CD14-positive monocyte (primary cell): ENCODE measurements at regions not wholly inside any gene's neighbourhood (a gene's known extent, or its start where the extent isn't known, plus 50 kb on each side); places are given as distances from the start of the nearest gene placed in this dataset.

ENCODE experiments used
- DNase-seq, 3 donors: peaks; one replicate each; pipeline ENCODE4 v3.0.0-alpha.2; 2011 to 2022
- H2AFZ ChIP-seq: 2 replicates; pipeline ENCODE4 v1.6.0; 2012; ENCODE audit warnings: mild to moderate bottlenecking, low read depth, low read length, inconsistent platforms; ENCODE audit not compliant: insufficient read depth, poor library complexity, severe bottlenecking
- H3K27ac ChIP-seq, 2 donors: 1 replicate in 1 of 2; 2 replicates in 1 of 2; pipeline ENCODE4 v1.5.1; 2012 to 2013; ENCODE audit warnings: low read length in 2 of 2, control low read depth in 1 of 2, inconsistent platforms in 1 of 2, low read depth in 1 of 2, mild to moderate bottlenecking in 1 of 2
- H3K27me3 ChIP-seq, 2 donors: one replicate each; pipeline versions ENCODE4 v1.6.0 to v1.6.1; 2011 to 2013; ENCODE audit warnings: low read length in 2 of 2; ENCODE audit not compliant: control insufficient read depth in 2 of 2, insufficient read depth in 2 of 2
- H3K36me3 ChIP-seq, 2 donors: replicated peaks in 1 of 2; 1 replicate in 1 of 2; 2 replicates in 1 of 2; pipeline versions ENCODE4 v1.5.1 to v1.6.1; 2012 to 2013; ENCODE audit warnings: low read length in 2 of 2, control low read depth in 1 of 2, inconsistent platforms in 1 of 2, mild to moderate bottlenecking in 1 of 2; ENCODE audit not compliant: insufficient read depth in 2 of 2, control insufficient read depth in 1 of 2
- H3K4me1 ChIP-seq, 2 donors: 1 replicate in 1 of 2; 2 replicates in 1 of 2; pipeline versions ENCODE4 v1.5.1 to v1.6.1; 2012 to 2013; ENCODE audit warnings: low read length in 2 of 2, control low read depth in 1 of 2, inconsistent platforms in 1 of 2, mild to moderate bottlenecking in 1 of 2, moderate library complexity in 1 of 2; ENCODE audit not compliant: insufficient read depth in 2 of 2, control insufficient read depth in 1 of 2
- H3K4me2 ChIP-seq: replicated peaks from 2 replicates; pipeline ENCODE3; 2012; ENCODE audit warnings: low read length, moderate library complexity, mild to moderate bottlenecking; ENCODE audit not compliant: poor library complexity, severe bottlenecking; ENCODE audit errors: extremely low read depth
- H3K4me3 ChIP-seq, 3 experiments: fragments of 200-600 bp in 1 of 3; sonication (generic) in 1 of 3; replicated peaks in 1 of 3; 1 replicate in 2 of 3; 2 replicates in 1 of 3; pipeline ENCODE4 v1.5.1; 2011 to 2013; ENCODE audit warnings: low read length in 3 of 3, mild to moderate bottlenecking in 3 of 3, control low read depth in 2 of 3, low read depth in 2 of 3, inconsistent platforms in 1 of 3, moderate library complexity in 1 of 3
- H3K79me2 ChIP-seq: 2 replicates; pipeline ENCODE4 v1.6.0; 2012; ENCODE audit warnings: mild to moderate bottlenecking, control low read depth, inconsistent platforms, low read length, moderate library complexity; ENCODE audit not compliant: insufficient read depth
- H3K9ac ChIP-seq: 2 replicates; pipeline ENCODE4 v1.6.0; 2017; ENCODE audit warnings: low read length, mild to moderate bottlenecking; ENCODE audit not compliant: insufficient read depth, poor library complexity, severe bottlenecking
- H3K9me3 ChIP-seq, 2 donors: replicated peaks in 1 of 2; 1 replicate in 1 of 2; 2 replicates in 1 of 2; pipeline versions ENCODE4 v1.5.1 to v1.6.1; 2012 to 2013; ENCODE audit warnings: low read length in 2 of 2, control low read depth in 1 of 2; ENCODE audit not compliant: control insufficient read depth in 1 of 2, insufficient read depth in 1 of 2
- H4K20me1 ChIP-seq: 2 replicates; pipeline ENCODE4 v1.6.0; 2012; ENCODE audit warnings: mild to moderate bottlenecking, low read length, control low read depth, moderate library complexity; ENCODE audit not compliant: insufficient read depth
- H3K27ac Mint-ChIP-seq, 7 donors: one replicate each; pipeline ENCODE4 v1.8.0; 2020; ENCODE audit warnings: mild to moderate bottlenecking in 7 of 7, mixed read lengths in 7 of 7, moderate library complexity in 6 of 7, inconsistent platforms in 2 of 7
- H3K27me3 Mint-ChIP-seq, 3 donors: one replicate each; pipeline ENCODE4 v1.8.0; 2021 to 2022; ENCODE audit warnings: low read depth in 3 of 3, mild to moderate bottlenecking in 3 of 3, mixed read lengths in 3 of 3, moderate library complexity in 3 of 3, inconsistent platforms in 1 of 3
- H3K36me3 Mint-ChIP-seq, 2 donors: one replicate each; pipeline ENCODE4 v1.8.0; 2020; ENCODE audit warnings: mixed read lengths in 2 of 2, inconsistent platforms in 1 of 2, mild to moderate bottlenecking in 1 of 2
- H3K4me1 Mint-ChIP-seq: one replicate; pipeline ENCODE4 v1.8.0; 2020; ENCODE audit warnings: mild to moderate bottlenecking, mixed read lengths
- H3K4me3 Mint-ChIP-seq, 2 donors: one replicate each; pipeline ENCODE4 v1.8.0; 2020; ENCODE audit warnings: mild to moderate bottlenecking in 2 of 2, mixed read lengths in 2 of 2, moderate library complexity in 1 of 2
- H3K9me3 Mint-ChIP-seq, 7 donors: one replicate each; pipeline ENCODE4 v1.8.0; 2020 to 2022; ENCODE audit warnings: mixed read lengths in 7 of 7, mild to moderate bottlenecking in 6 of 7, moderate library complexity in 6 of 7, inconsistent platforms in 2 of 7
- WGBS: methylation state at CpG from one replicate; pipeline ENCODE4 v1.1.5; 2013; ENCODE audit warnings: missing lambda C conversion rate; ENCODE audit not compliant: insufficient coverage; 5-methylcytosine and 5-hydroxymethylcytosine counted together
- intact Hi-C, 2 donors: fragments of 100-400 bp; cut with micrococcal nuclease; formaldehyde crosslinking; loops; one replicate each; pipeline versions ENCODE4 v1.15.0 to v1.15.1; 2023
- TF ChIP-seq, protein P1 (sequence below): fragments of 200-600 bp; IDR thresholded peaks from one replicate; pipeline ENCODE4 v1.8.0; 2022; ENCODE audit warnings: antibody characterized with exemption, mild to moderate bottlenecking

DNA sequence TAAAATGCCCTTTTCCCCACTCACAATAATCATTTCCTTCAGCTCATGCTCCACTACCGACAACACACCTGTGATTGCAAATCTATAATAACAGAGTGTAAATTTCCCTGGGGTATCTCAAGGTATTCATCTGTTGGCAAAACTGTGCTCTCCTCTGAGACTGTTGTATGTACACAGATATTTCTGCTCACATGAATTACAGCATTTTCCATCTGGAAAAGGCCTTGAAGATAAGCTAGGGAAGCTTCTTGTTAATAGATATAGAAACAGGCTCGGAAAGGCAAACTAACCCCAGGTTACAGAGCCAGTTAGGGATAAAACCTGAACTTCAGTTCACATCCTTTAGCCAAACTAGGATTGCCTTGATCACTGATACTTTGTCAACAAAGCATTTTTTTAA, 210.4 kb upstream of the KRR1 start:
- intact Hi-C loops = no loop called here

DNA sequence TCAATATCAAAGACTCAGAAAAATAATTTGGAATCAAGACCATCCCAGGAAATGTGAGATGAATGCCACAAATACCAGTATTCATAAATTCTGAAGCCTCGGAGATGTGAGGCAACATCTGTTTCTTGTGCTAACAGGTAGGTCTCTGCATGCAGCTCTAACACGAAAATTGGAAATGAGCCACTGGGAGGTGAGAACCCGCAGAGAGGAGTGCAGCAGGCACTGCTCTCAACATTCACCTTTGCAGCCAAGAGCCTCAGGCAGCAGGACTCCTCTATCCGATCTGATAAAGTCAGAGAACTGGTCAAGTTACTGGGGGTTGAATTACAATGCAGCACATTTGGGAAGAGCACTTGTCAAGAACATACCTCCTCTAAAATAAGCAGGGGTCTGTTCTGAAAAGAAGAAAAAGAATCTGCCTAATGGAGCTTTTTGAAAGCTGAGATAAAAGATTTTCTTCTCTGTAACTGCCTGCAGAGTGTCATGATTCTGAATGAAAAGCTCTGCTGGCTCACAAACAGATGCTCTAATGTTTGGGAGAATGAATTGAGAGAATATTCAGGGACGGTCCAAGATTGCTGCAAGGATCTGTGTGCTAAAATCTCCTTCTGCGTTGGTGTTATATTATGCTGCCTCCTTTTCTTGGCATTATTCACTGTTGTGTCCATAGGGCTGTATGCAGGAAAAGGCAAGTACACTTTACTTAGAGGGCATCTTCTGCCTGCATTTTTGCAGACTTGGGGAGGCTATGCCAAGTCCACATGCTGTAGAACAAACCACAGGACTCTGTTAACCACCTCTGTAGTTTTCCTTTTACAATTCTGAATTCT, 209.6 kb upstream of the KRR1 start:
- no peak overlapping the region for H2AFZ ChIP-seq
- H3K27me3 ChIP-seq = no peaks in the 10 kb centered on the region
- H3K27ac Mint-ChIP-seq = no peak overlapping the region
- no peak overlapping the region for H3K27ac ChIP-seq
- no peak overlapping the region for H3K4me2 ChIP-seq
- H3K36me3 ChIP-seq = no peaks in the 10 kb centered on the region
- no peaks in the 10 kb centered on the region for H4K20me1 ChIP-seq
- H3K4me1 Mint-ChIP-seq = peaks cover 3% of the 10 kb centered on the region
- peaks cover 0 to 9% of the 10 kb centered on the region in 2 donors for H3K4me1 ChIP-seq
- no peaks in the 10 kb centered on the region for H3K9me3 ChIP-seq
- 100% methylated on average over 2 of the region's 6 CpGs for WGBS
- no peak overlapping the region for H3K9ac ChIP-seq
- no peak for DNase-seq
- H3K79me2 ChIP-seq = no peaks in the 10 kb centered on the region
- no peak overlapping the region for H3K4me3 Mint-ChIP-seq
- no peak overlapping the region for H3K4me3 ChIP-seq
- H3K27me3 Mint-ChIP-seq = peaks cover 0 to 4% (median 3%) of the 10 kb centered on the region in 3 donors
- TF ChIP-seq, protein P1, sequence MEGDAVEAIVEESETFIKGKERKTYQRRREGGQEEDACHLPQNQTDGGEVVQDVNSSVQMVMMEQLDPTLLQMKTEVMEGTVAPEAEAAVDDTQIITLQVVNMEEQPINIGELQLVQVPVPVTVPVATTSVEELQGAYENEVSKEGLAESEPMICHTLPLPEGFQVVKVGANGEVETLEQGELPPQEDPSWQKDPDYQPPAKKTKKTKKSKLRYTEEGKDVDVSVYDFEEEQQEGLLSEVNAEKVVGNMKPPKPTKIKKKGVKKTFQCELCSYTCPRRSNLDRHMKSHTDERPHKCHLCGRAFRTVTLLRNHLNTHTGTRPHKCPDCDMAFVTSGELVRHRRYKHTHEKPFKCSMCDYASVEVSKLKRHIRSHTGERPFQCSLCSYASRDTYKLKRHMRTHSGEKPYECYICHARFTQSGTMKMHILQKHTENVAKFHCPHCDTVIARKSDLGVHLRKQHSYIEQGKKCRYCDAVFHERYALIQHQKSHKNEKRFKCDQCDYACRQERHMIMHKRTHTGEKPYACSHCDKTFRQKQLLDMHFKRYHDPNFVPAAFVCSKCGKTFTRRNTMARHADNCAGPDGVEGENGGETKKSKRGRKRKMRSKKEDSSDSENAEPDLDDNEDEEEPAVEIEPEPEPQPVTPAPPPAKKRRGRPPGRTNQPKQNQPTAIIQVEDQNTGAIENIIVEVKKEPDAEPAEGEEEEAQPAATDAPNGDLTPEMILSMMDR = no peak
- intact Hi-C loops = no loop called here
- no peaks in the 10 kb centered on the region for H3K36me3 Mint-ChIP-seq
- H3K9me3 Mint-ChIP-seq = no peaks in the 10 kb centered on the region

More for the DNA sequence above, 210.4 kb upstream of the KRR1 start:
- no peaks in the 10 kb centered on the region for H4K20me1 ChIP-seq
- Mint-ChIP-seq H3K4me3 (no peak overlapping the region), H3K27me3 (peaks cover 0 to 4% (median 3%) of the 10 kb centered on the region in 3 donors), H3K9me3 (no peaks in the 10 kb centered on the region), H3K4me1 (peaks cover 3% of the 10 kb centered on the region), H3K36me3 (no peaks in the 10 kb centered on the region), H3K27ac (no peak overlapping the region)
- H3K4me1 ChIP-seq = peaks cover 0 to 9% of the 10 kb centered on the region in 2 donors
- no peaks in the 10 kb centered on the region for H3K27me3 ChIP-seq
- H3K79me2 ChIP-seq = no peaks in the 10 kb centered on the region
- DNase-seq = no peak
- H3K27ac ChIP-seq = no peak overlapping the region
- WGBS = no CpG with 5 or more reads among the region's 2 CpGs
- no peak overlapping the region for H3K4me2 ChIP-seq
- H3K4me3 ChIP-seq = no peak overlapping the region
- no peaks in the 10 kb centered on the region for H3K9me3 ChIP-seq
- no peaks in the 10 kb centered on the region for H3K36me3 ChIP-seq
- no peak overlapping the region for H2AFZ ChIP-seq
- TF ChIP-seq, protein P1 = no peak
- no peak overlapping the region for H3K9ac ChIP-seq
